Right atrium auricular region (tissue), 2 donors: ENCODE measurements at regions not wholly inside any gene's neighbourhood (a gene's known extent, or its start where the extent isn't known, plus 50 kb on each side); places are given as distances from the start of the nearest gene placed in this dataset.

Source experiments
- DNase-seq: peaks from one replicate; pipeline ENCODE4 v3.0.0-alpha.2; 2019; ENCODE audit warnings: low spot score
- H3K27ac ChIP-seq, 2 donors: fragments of 200-600 bp; sonication (generic); 1 replicate in 1 of 2; 2 replicates in 1 of 2; pipeline ENCODE4 v1.5.1; 2016 to 2019
- H3K27me3 ChIP-seq, 2 donors: fragments of 200-600 bp; sonication (generic); one replicate each; pipeline versions ENCODE4 v1.5.1 to v1.6.0; 2017 to 2019
- H3K36me3 ChIP-seq: fragments of 200-600 bp; sonication (generic); one replicate; pipeline ENCODE4 v1.5.1; 2016
- H3K4me1 ChIP-seq, 2 donors: fragments of 200-600 bp; sonication (generic); one replicate each; pipeline versions ENCODE4 v1.5.1 to v1.6.0; 2017 to 2019
- H3K4me3 ChIP-seq, 2 donors: fragments of 200-600 bp; sonication (generic); 1 replicate in 1 of 2; 2 replicates in 1 of 2; pipeline ENCODE4 v1.5.1; 2017 to 2019; ENCODE audit warnings: mild to moderate bottlenecking in 1 of 2, moderate library complexity in 1 of 2
- H3K9me3 ChIP-seq, 2 donors: fragments of 200-600 bp; sonication (generic); one replicate each; pipeline ENCODE4 v1.5.1; 2019
- TF ChIP-seq, protein P1 (sequence below), 2 donors: fragments of 200-600 bp; sonication (generic); IDR thresholded peaks; one replicate each; pipeline ENCODE4 v1.5.1; 2019; ENCODE audit warnings: antibody characterized with exemption in 2 of 2

DNA sequence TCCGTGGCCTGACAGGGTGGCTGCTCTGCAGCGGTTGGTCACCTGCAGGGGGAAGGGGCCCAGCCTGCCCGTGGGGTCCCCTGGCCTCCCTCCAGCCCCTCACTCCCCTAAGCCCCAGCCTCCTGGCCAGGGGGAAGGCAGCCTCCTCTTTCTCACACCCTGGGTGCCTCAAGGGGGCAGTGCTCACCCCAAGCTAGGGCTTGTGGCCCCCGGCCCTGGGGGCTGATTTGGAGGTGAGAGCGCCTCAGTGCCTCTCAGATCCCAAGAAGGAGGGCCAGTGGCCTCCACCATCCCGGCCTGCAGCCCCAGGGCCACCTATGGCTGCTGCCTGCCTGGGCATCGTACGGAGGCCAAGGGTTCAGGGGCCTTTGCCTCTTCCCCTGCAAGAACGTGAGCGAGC lies 66.4 kb upstream of the TTC34 start:
- Histone ChIP-seq H3K4me1 (no peaks in the 10 kb centered on the region), H3K27me3 (peaks cover 2 to 5% of the 10 kb centered on the region in 2 donors), H3K27ac (no peak overlapping the region), H3K4me3 (no peak overlapping the region), H3K36me3 (no peaks in the 10 kb centered on the region), H3K9me3 (peaks cover 10 to 22% of the 10 kb centered on the region in 2 donors)
- DNase-seq, result no peak
- TF ChIP-seq, protein P1, sequence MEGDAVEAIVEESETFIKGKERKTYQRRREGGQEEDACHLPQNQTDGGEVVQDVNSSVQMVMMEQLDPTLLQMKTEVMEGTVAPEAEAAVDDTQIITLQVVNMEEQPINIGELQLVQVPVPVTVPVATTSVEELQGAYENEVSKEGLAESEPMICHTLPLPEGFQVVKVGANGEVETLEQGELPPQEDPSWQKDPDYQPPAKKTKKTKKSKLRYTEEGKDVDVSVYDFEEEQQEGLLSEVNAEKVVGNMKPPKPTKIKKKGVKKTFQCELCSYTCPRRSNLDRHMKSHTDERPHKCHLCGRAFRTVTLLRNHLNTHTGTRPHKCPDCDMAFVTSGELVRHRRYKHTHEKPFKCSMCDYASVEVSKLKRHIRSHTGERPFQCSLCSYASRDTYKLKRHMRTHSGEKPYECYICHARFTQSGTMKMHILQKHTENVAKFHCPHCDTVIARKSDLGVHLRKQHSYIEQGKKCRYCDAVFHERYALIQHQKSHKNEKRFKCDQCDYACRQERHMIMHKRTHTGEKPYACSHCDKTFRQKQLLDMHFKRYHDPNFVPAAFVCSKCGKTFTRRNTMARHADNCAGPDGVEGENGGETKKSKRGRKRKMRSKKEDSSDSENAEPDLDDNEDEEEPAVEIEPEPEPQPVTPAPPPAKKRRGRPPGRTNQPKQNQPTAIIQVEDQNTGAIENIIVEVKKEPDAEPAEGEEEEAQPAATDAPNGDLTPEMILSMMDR (IDR thresholded peaks at IDR 0.05), result no peak

DNA sequence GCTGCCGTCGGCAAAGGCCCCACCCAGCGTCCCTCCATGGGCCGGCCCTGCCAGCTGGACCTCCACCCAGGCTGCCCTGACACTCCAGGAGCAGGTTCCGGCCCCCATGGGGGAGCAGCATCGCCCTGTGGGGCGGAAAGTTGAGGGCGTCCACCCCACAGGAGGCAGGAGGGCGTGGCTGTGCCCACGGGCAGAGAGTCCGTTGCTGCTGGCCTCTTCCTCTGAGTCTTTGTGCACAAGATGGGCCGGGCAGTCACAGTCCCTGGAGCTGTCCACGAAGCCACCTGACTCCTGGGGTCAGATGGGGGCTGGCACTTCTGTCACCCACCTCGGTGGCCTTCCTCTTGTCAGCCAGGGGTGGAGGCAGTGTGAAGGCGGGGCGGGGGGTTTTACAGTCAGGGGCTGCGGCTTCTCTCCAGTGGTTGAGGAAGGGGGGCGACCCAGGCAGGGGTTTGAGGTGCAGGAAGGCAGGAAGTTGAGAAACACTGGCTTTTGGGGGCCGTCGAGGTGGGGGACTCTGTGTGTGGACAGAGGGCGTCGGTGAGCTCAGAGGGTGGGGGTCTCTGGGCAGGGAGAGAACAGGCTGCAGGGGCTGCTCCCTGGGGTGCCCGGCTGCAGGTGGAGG lies 67.2 kb upstream of the TTC34 start:
- peaks cover 10 to 22% of the 10 kb centered on the region in 2 donors for H3K9me3 ChIP-seq
- no peaks in the 10 kb centered on the region for H3K36me3 ChIP-seq
- no peak for DNase-seq
- H3K4me1 ChIP-seq, result no peaks in the 10 kb centered on the region
- no peak overlapping the region for H3K27ac ChIP-seq
- H3K27me3 ChIP-seq, result peaks cover under 1 to 2% of the 10 kb centered on the region in 2 donors
- no peak overlapping the region for H3K4me3 ChIP-seq
- TF ChIP-seq, protein P1 (IDR thresholded peaks at IDR 0.05), result no peak

DNA sequence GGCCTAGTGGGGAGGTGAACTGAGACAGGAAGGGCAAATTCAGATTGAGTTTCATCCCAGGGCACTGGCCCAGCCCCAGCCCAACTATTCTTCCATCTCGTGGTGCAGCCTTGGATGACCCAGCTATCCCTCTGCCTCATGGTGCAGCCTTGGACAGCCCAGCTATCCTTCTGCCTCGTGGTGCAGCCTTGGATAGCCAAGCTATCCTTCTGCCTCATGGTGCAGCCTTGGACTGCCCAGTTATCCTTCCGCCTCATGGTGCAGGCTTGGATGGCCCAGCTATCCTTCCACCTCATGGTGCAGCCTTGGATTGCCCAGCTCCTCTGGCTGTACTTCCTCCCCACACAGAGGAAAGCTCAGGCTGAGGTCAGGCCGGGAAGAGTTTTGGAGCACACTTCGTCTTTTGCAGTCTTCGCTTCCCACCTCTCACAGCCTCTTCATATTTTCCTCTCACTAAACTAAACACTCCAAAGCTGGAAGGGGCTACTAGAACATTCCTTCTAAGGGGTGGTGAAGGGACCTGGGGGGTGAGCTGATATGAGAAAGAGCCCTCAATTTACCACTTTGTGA lies 69.8 kb upstream of the TTC34 start:
- DNase-seq, result no peak
- H3K27ac ChIP-seq, result no peak overlapping the region
- H3K9me3 ChIP-seq, result peaks cover 10 to 22% of the 10 kb centered on the region in 2 donors
- H3K4me3 ChIP-seq, result no peak overlapping the region
- H3K36me3 ChIP-seq, result no peaks in the 10 kb centered on the region
- H3K4me1 ChIP-seq, result peaks cover 0 to 8% of the 10 kb centered on the region in 2 donors
- no peaks in the 10 kb centered on the region for H3K27me3 ChIP-seq
- TF ChIP-seq, protein P1 (IDR thresholded peaks at IDR 0.05), result no peak

DNA sequence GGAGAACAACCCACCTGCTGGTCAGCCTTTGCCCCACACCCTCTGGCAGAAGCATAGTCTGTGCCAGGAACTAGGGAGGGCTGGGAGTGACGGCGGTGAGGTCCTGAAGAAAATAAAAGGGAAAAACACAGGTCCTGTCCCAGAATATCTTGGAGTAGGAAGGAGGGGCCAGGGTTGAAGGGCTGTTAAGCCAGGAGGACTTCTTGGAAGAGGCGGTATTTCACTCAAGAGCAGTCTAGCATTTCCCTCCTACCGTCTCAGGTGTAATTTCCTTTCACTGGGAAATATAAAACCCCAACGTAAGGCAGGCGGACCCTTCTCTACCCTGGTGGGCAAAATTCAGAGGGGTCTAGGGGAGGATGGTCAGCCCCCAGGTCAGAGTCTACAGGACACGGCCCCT lies 72.7 kb upstream of the TTC34 start:
- H3K27ac ChIP-seq, result no peak overlapping the region
- no peak overlapping the region for H3K4me3 ChIP-seq
- TF ChIP-seq, protein P1 (IDR thresholded peaks at IDR 0.05), result no peak
- H3K9me3 ChIP-seq, result peaks cover 10 to 22% of the 10 kb centered on the region in 2 donors
- no peaks in the 10 kb centered on the region for H3K36me3 ChIP-seq
- H3K4me1 ChIP-seq, result peaks cover 0 to 8% of the 10 kb centered on the region in 2 donors
- H3K27me3 ChIP-seq, result no peaks in the 10 kb centered on the region
- no peak for DNase-seq

DNA sequence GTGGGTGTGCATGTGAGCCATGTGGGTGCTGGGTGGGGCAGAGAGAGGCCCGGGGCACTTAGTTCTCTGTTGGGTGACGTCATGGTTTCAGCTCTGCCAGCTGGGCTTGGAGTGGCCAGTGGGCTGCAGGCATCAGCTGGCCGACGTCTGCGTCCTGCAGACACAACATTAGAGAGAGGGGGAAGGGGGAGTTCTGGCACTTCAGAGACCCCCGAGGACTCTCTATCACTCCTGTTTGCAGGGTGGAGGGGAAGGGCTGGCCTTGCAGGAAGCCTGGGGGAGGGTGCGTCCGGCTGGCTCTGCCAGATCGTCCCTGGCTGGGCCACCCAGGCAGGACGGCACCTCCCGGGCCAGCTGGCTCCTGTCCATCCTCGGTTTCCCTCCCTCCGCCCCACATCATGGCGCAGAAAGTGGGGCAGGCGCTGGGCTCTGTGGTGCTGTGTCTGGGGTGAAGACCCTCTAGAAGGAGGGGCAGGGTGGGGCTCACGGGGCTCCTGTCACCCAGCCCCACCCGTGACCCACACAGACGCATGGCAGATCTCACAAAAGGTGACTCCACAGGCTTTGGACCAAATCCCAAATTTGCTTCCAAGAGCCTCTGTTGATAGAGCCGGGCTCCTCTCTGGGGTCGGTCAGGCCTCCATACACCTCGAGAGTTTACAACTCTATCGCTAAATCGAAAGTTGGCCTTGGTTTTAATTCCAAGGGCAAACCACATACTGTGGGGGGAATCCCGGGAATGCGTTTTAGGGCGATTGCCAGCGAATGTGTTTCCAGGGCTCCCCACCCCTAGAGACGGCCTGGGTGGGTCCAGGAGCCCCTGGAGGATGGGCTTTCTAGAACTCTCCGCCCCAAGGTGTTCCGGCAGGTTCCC lies 73.4 kb upstream of the TTC34 start:
- TF ChIP-seq, protein P1 (IDR thresholded peaks at IDR 0.05), result no peak
- Histone ChIP-seq H3K4me1 (peaks cover 0 to 8% of the 10 kb centered on the region in 2 donors), H3K27ac (no peak overlapping the region), H3K9me3 (peaks cover 10 to 22% of the 10 kb centered on the region in 2 donors), H3K27me3 (no peaks in the 10 kb centered on the region), H3K4me3 (no peak overlapping the region), H3K36me3 (no peaks in the 10 kb centered on the region)
- DNase-seq, result no peak
